Umbilical cord (tissue), 1 donor: ENCODE measurements at regions not wholly inside any gene's neighbourhood (a gene's known extent, or its start where the extent isn't known, plus 50 kb on each side); places are given as distances from the start of the nearest gene placed in this dataset.
"Not testable (repeated sequence)": the region's sequence is repeated elsewhere in the genome, so short reads cannot be mapped to it uniquely, and the experiment has no call there.

Experiments used
- DNase-seq: peaks from one replicate; pipeline ENCODE4 v3.0.0-alpha.2; 2015; ENCODE audit warnings: low spot score

- no peak for DNase-seq
Observed at GRCh38 chr6:159642995-159643394, 50.0 kb downstream of the SOD2 start.

- DNase-seq: peak; percentile 28
Observed at GRCh38 chr6:159642481-159642880, 50.6 kb downstream of the SOD2 start.

- no peak for DNase-seq
Observed at GRCh38 chr6:159640722-159641482, 52.1 kb downstream of the SOD2 start.

- no peak for DNase-seq
Observed at GRCh38 chr6:159640322-159640721, 52.7 kb downstream of the SOD2 start.

- DNase-seq: no peak
Observed at GRCh38 chr6:159639721-159640120, 53.3 kb downstream of the SOD2 start.

- DNase-seq: no peak
Observed at GRCh38 chr6:159633196-159633595, 59.8 kb downstream of the SOD2 start.

- no peak for DNase-seq
Observed at GRCh38 chr6:159631886-159632285, 61.2 kb downstream of the SOD2 start.

GRCh38 chr6:159627939-159628338 lies 65.1 kb downstream of the SOD2 start:
- DNase-seq: no peak

GRCh38 chr6:159626506-159626905 lies 66.5 kb downstream of the SOD2 start:
- DNase-seq: not testable (repeated sequence)

- DNase-seq: no peak
Observed at GRCh38 chr6:159623156-159623555, 69.9 kb downstream of the SOD2 start.

GRCh38 chr6:159620947-159621346 lies 72.1 kb downstream of the SOD2 start:
- no peak for DNase-seq

GRCh38 chr6:159617444-159617843 lies 75.6 kb downstream of the SOD2 start:
- no peak for DNase-seq

- no peak for DNase-seq
Observed at GRCh38 chr6:159616456-159616855, 76.6 kb downstream of the SOD2 start.

GRCh38 chr6:159615918-159616317 lies 77.1 kb downstream of the SOD2 start:
- DNase-seq: no peak

GRCh38 chr6:159610881-159611280 lies 82.2 kb downstream of the SOD2 start:
- no peak for DNase-seq

GRCh38 chr6:159609652-159610178 lies 83.3 kb downstream of the SOD2 start:
- no peak for DNase-seq

GRCh38 chr6:159608961-159609651 lies 83.9 kb downstream of the SOD2 start:
- DNase-seq: no peak

- DNase-seq: no peak
Observed at GRCh38 chr6:159606786-159607185, 86.3 kb downstream of the SOD2 start.

- no peak for DNase-seq
Observed at GRCh38 chr6:159604443-159604956, 88.5 kb downstream of the SOD2 start.

- DNase-seq: no peak
Observed at GRCh38 chr6:159602431-159603041, 90.5 kb downstream of the SOD2 start.

- no peak for DNase-seq
Observed at GRCh38 chr6:159601211-159601610, 91.8 kb downstream of the SOD2 start.

- no peak for DNase-seq
Observed at GRCh38 chr6:159595173-159595572, 97.9 kb downstream of the SOD2 start.
